Sigmoid colon (tissue), 6 donors: ENCODE measurements at regions not wholly inside any gene's neighbourhood (a gene's known extent, or its start where the extent isn't known, plus 50 kb on each side); places are given as distances from the start of the nearest gene placed in this dataset.

Source experiments
- DNase-seq: peaks from one replicate; pipeline ENCODE4 v3.0.0-alpha.2; 2019
- H3K27ac ChIP-seq, 4 donors: fragments of 200-600 bp; sonication (generic); one replicate each; pipeline ENCODE4 v1.5.1; 2016 to 2019; ENCODE audit warnings: mild to moderate bottlenecking in 1 of 4
- H3K27me3 ChIP-seq, 3 donors: fragments of 200-600 bp; sonication (generic); one replicate each; pipeline ENCODE4 v1.5.1; 2019; ENCODE audit warnings: mild to moderate bottlenecking in 1 of 3
- H3K36me3 ChIP-seq, 4 donors: fragments of 200-600 bp; sonication (generic); one replicate each; pipeline ENCODE4 v1.5.1; 2016 to 2019
- H3K4me1 ChIP-seq, 4 donors: fragments of 200-600 bp; sonication (generic); one replicate each; pipeline ENCODE4 v1.5.1; 2017 to 2019
- H3K4me3 ChIP-seq, 4 donors: fragments of 200-600 bp; sonication (generic); one replicate each; pipeline ENCODE4 v1.5.1; 2017 to 2019; ENCODE audit warnings: mild to moderate bottlenecking in 2 of 4, moderate library complexity in 1 of 4
- H3K9me3 ChIP-seq, 4 donors: fragments of 200-600 bp in 3 of 4; sonication (generic) in 3 of 4; one replicate each; pipeline versions ENCODE4 v1.5.1 to v1.6.1; 2013 to 2019
- CTCF ChIP-seq, 4 experiments: fragments of 450-650 bp in 3 of 4; fragments of 200-600 bp in 1 of 4; IDR thresholded peaks; one replicate each; pipeline ENCODE4 v1.5.1; 2016 to 2019; ENCODE audit warnings: antibody characterized with exemption in 4 of 4, mild to moderate bottlenecking in 3 of 4, moderate library complexity in 2 of 4
- EP300 ChIP-seq, 4 donors: sonication (generic); formaldehyde crosslinking; IDR thresholded peaks; one replicate each; pipeline ENCODE4 v1.6.1; 2017; ENCODE audit warnings: antibody characterized with exemption in 4 of 4
- POLR2A ChIP-seq, 2 donors: fragments of 450-650 bp; IDR thresholded peaks; one replicate each; pipeline ENCODE4 v1.6.1; 2016; ENCODE audit warnings: antibody characterized with exemption in 2 of 2, mild to moderate bottlenecking in 2 of 2, moderate library complexity in 2 of 2
- POLR2AphosphoS5 ChIP-seq, 4 donors: sonication (generic); formaldehyde crosslinking; IDR thresholded peaks; one replicate each; pipeline ENCODE4 v1.6.1; 2017; ENCODE audit warnings: antibody characterized with exemption in 4 of 4
- WGBS, 2 donors: extraction: QIAGEN DNeasy Blood & Tissue Kit; methylation state at CpG; one replicate each; pipeline ENCODE4 v1.1.7; 2013; 5-methylcytosine and 5-hydroxymethylcytosine counted together
- intact Hi-C: fragments of 100-400 bp; cut with DNase I; formaldehyde crosslinking; loops from one replicate; pipeline ENCODE4 v1.15.1; 2023
- donor health status: healthy with polysubstance abuse.
- donor health status: healthy.

GRCh38 chr14:45686771-45687170, 433.8 kb upstream of the MIS18BP1 start:
- no peaks in the 10 kb centered on the region for H3K27me3 ChIP-seq
- H3K36me3 ChIP-seq: no peaks in the 10 kb centered on the region
- TF ChIP-seq EP300 (IDR thresholded peaks at IDR 0.05): no peak
- no peak for TF ChIP-seq POLR2A (IDR thresholded peaks at IDR 0.05)
- TF ChIP-seq CTCF (IDR thresholded peaks at IDR 0.05): no peak
- no peak for TF ChIP-seq POLR2AphosphoS5 (IDR thresholded peaks at IDR 0.05)
- H3K4me3 ChIP-seq: no peak overlapping the region
- 66 to 81% methylated on average over 4 of the region's 4 CpGs for WGBS, 2 donors
- H3K4me1 ChIP-seq: peaks cover 0 to 8% (median 2%) of the 10 kb centered on the region in 4 donors
- H3K9me3 ChIP-seq: no peaks in the 10 kb centered on the region
- peak overlapping the region in 1 of 4 donors; percentile 38 for H3K27ac ChIP-seq
- intact Hi-C loops: no loop called here
- no peak for DNase-seq

GRCh38 chr14:45680531-45680930, 427.5 kb upstream of the MIS18BP1 start:
- H3K36me3 ChIP-seq: no peaks in the 10 kb centered on the region
- peaks cover 0 to 23% (median 7%) of the 10 kb centered on the region in 4 donors for H3K4me1 ChIP-seq
- intact Hi-C loops: no loop called here
- no peak overlapping the region for H3K4me3 ChIP-seq
- peak overlapping the region in 1 of 4 donors; percentile 38 for H3K27ac ChIP-seq
- no peaks in the 10 kb centered on the region for H3K9me3 ChIP-seq
- TF ChIP-seq CTCF (IDR thresholded peaks at IDR 0.05) (no peak), EP300 (IDR thresholded peaks at IDR 0.05) (no peak), POLR2AphosphoS5 (IDR thresholded peaks at IDR 0.05) (no peak), POLR2A (IDR thresholded peaks at IDR 0.05) (no peak)
- DNase-seq: no peak
- H3K27me3 ChIP-seq: no peaks in the 10 kb centered on the region

- no peaks in the 10 kb centered on the region for H3K27me3 ChIP-seq
- no peaks in the 10 kb centered on the region for H3K9me3 ChIP-seq
- no peak for DNase-seq
- TF ChIP-seq EP300 (IDR thresholded peaks at IDR 0.05) (no peak), CTCF (IDR thresholded peaks at IDR 0.05) (no peak), POLR2AphosphoS5 (IDR thresholded peaks at IDR 0.05) (no peak), POLR2A (IDR thresholded peaks at IDR 0.05) (no peak)
- intact Hi-C loops: loop anchor here (5.0 kb wide), 1 partner anchor 577 kb away; no protein-coding TSS in a partner anchor
- peaks cover 0 to 23% (median 7%) of the 10 kb centered on the region in 4 donors for H3K4me1 ChIP-seq
- WGBS, 2 donors: 78 to 91% methylated on average over 1 of the region's 1 CpG
- no peaks in the 10 kb centered on the region for H3K36me3 ChIP-seq
- peak overlapping the region in 1 of 4 donors; percentile 38 for H3K27ac ChIP-seq
- no peak overlapping the region for H3K4me3 ChIP-seq
Measured at GRCh38 chr14:45679853-45680252, 426.9 kb upstream of the MIS18BP1 start.

GRCh38 chr14:45678163-45678562, 425.2 kb upstream of the MIS18BP1 start:
- no peak overlapping the region for H3K27ac ChIP-seq
- no peaks in the 10 kb centered on the region for H3K9me3 ChIP-seq
- H3K4me3 ChIP-seq: no peak overlapping the region
- no peaks in the 10 kb centered on the region for H3K27me3 ChIP-seq
- H3K36me3 ChIP-seq: no peaks in the 10 kb centered on the region
- intact Hi-C loops: loop anchor here (5.0 kb wide), 1 partner anchor 579 kb away; no protein-coding TSS in a partner anchor
- TF ChIP-seq POLR2A (IDR thresholded peaks at IDR 0.05): no peak
- no peak for TF ChIP-seq CTCF (IDR thresholded peaks at IDR 0.05)
- H3K4me1 ChIP-seq: peaks cover 0 to 23% (median 7%) of the 10 kb centered on the region in 4 donors
- DNase-seq: no peak

- intact Hi-C loops: no loop called here
- Histone ChIP-seq H3K27ac (no peak overlapping the region), H3K4me3 (no peak overlapping the region), H3K36me3 (no peaks in the 10 kb centered on the region), H3K4me1 (no peaks in the 10 kb centered on the region), H3K27me3 (no peaks in the 10 kb centered on the region), H3K9me3 (peaks cover 0 to 2% (median 0%) of the 10 kb centered on the region in 4 donors)
- TF ChIP-seq EP300 (IDR thresholded peaks at IDR 0.05) (no peak), POLR2AphosphoS5 (IDR thresholded peaks at IDR 0.05) (no peak), POLR2A (IDR thresholded peaks at IDR 0.05) (no peak), CTCF (IDR thresholded peaks at IDR 0.05) (no peak)
- 83 to 91% methylated on average over 1 of the region's 1 CpG for WGBS, 2 donors
- no peak for DNase-seq
Measured at GRCh38 chr14:45673420-45673819, 420.4 kb upstream of the MIS18BP1 start.
